ENCODE measurements at regions not wholly inside any gene's neighbourhood (a gene's known extent, or its start where the extent isn't known, plus 50 kb on each side); places are given as distances from the start of the nearest gene placed in this dataset.
"Not testable (repeated sequence)": the region's sequence is repeated elsewhere in the genome, so short reads cannot be mapped to it uniquely, and the experiment has no call there.

DNA sequence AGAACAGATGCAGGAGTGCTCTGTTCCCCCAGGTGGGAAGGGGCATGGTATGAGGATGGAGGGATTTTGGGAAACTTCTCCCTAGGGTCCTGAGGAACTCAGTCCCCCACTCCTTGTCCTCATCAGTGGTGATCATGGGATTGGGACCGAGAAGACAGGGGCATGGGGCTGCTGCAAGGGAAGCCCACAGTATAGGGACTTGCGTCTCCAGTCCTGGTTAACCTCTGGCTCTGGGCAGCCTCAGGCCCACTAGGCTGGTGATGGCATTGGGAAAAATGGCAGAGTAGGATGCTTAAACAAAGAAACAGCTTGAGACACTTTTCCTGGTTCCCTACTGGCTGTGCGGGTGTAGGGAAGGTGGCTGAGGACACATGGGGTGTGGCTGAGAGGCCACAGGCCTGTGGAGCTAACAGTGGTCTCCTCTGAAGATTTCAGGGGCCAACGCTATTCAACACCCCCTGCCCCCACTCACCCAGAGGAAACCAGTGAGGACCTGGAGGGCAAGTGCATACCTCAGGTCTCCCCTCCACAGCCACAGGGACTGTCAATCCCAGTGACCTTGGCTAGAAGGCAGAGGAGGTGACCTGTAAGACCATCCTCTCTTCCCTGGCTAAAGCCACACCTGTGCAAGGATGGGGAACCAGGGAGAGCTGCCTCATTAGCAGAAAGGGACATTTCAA lies 261.3 kb downstream of the CCSER2 start:
- Histone ChIP-seq H3K4me1 (ENCODE audit: insufficient read depth, low read length) (no peaks in the 10 kb centered on the region), H3K36me3 (ENCODE audit: insufficient read depth, low read length) (no peaks in the 10 kb centered on the region), H3K27ac (ENCODE audit: low read depth, low read length) (no peak overlapping the region), H3K9me3 (ENCODE audit: control insufficient read depth in 1 of 2, low read length in 2 of 2) (no peaks in the 10 kb centered on the region), H3K27me3 (ENCODE audit: insufficient read depth, low read length) (no peaks in the 10 kb centered on the region), H3K4me3 (ENCODE audit: low read length in 2 of 2) (no peak overlapping the region)
- ChIA-PET CTCF (ENCODE audit: partially characterized antibody) (no interaction called here), POLR2A (ENCODE audit: partially characterized antibody) (no interaction called here)
- DNase-seq, result no peak
- Mint-ChIP-seq H3K9me3 (no peaks in the 10 kb centered on the region), H3K4me3 (no peak overlapping the region), H3K27me3 (peaks cover 6 to 14% of the 10 kb centered on the region in 2 donors), H3K36me3 (no peaks in the 10 kb centered on the region), H3K27ac (no peak overlapping the region), H3K4me1 (no peaks in the 10 kb centered on the region)
- intact Hi-C loops (cut with micrococcal nuclease), result no loop called here

GRCh38 chr10:84590327-84591193 lies 262.2 kb downstream of the CCSER2 start:
- no peak for DNase-seq
- Histone ChIP-seq H3K9me3 (ENCODE audit: control insufficient read depth in 1 of 2, low read length in 2 of 2) (no peaks in the 10 kb centered on the region), H3K36me3 (ENCODE audit: insufficient read depth, low read length) (no peaks in the 10 kb centered on the region), H3K27me3 (ENCODE audit: insufficient read depth, low read length) (no peaks in the 10 kb centered on the region), H3K4me3 (ENCODE audit: low read length in 2 of 2) (no peak overlapping the region), H3K27ac (ENCODE audit: low read depth, low read length) (no peak overlapping the region), H3K4me1 (ENCODE audit: insufficient read depth, low read length) (no peaks in the 10 kb centered on the region)
- CTCF ChIA-PET (ENCODE audit: partially characterized antibody), result no interaction called here
- POLR2A ChIA-PET (ENCODE audit: partially characterized antibody), result no interaction called here
- no peaks in the 10 kb centered on the region for H3K9me3 Mint-ChIP-seq
- H3K27me3 Mint-ChIP-seq, result peaks cover 4 to 19% of the 10 kb centered on the region in 2 donors
- no peaks in the 10 kb centered on the region for H3K36me3 Mint-ChIP-seq
- no peak overlapping the region for H3K27ac Mint-ChIP-seq
- no peak overlapping the region for H3K4me3 Mint-ChIP-seq
- intact Hi-C loops (cut with micrococcal nuclease), result no loop called here
- H3K4me1 Mint-ChIP-seq, result no peaks in the 10 kb centered on the region

DNA sequence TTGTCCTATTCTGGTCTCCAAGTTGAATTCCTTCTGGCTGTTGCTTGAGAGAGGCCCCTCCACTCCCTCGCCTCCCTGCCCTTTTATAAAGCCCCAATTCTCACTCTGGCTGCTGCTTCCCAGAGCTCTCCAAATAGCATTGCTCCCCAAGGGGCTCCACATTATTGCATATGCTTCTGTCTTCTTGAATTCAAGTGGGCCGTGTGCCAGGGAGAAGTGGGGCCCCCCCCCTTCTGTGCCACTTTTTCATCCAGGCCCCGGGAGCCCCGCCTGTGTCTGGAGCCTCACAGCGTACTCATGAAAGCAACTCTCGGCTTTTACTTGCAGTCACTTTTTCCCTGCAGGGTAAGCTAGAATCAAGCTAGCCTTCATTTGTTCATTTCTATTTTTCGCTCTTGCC lies 265.1 kb downstream of the CCSER2 start:
- no peaks in the 10 kb centered on the region for H3K27me3 ChIP-seq (ENCODE audit: insufficient read depth, low read length)
- H3K27ac ChIP-seq (ENCODE audit: low read depth, low read length), result no peak overlapping the region
- H3K4me3 ChIP-seq (ENCODE audit: low read length in 2 of 2), result no peak overlapping the region
- no peaks in the 10 kb centered on the region for H3K4me1 ChIP-seq (ENCODE audit: insufficient read depth, low read length)
- ChIA-PET CTCF (ENCODE audit: partially characterized antibody) (no interaction called here), POLR2A (ENCODE audit: partially characterized antibody) (no interaction called here)
- Mint-ChIP-seq H3K9me3 (peaks cover 0 to 3% (median 0%) of the 10 kb centered on the region in 8 donors), H3K4me1 (no peaks in the 10 kb centered on the region), H3K27me3 (peaks cover 6 to 25% of the 10 kb centered on the region in 2 donors), H3K4me3 (no peak overlapping the region), H3K36me3 (no peaks in the 10 kb centered on the region), H3K27ac (no peak overlapping the region)
- no peaks in the 10 kb centered on the region for H3K9me3 ChIP-seq (ENCODE audit: control insufficient read depth in 1 of 2, low read length in 2 of 2)
- no peak for DNase-seq
- no peaks in the 10 kb centered on the region for H3K36me3 ChIP-seq (ENCODE audit: insufficient read depth, low read length)
- intact Hi-C loops (cut with micrococcal nuclease), result no loop called here

DNA sequence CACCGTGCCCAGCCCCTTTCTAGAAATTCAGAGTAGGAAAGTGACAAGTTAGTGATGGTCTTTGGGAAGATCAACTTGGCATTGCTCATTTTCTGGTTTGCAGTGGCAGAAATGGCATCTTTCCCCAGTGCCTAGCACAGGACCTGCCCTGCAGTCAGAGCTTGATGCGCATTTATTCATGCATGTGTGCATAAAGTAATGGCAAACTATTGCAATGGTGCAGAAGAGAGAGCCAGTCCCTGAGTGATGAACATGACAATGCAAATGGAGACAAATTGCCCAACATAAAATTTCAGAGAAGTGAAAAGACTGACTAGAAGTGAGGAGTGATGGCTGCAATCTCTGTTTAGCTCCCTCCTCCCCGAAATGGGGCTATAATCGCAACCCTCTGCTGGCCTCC lies 268.2 kb downstream of the CCSER2 start:
- H3K36me3 ChIP-seq (ENCODE audit: insufficient read depth, low read length), result no peaks in the 10 kb centered on the region
- H3K9me3 Mint-ChIP-seq, result peaks cover 0 to 5% (median 0%) of the 10 kb centered on the region in 8 donors
- H3K27me3 Mint-ChIP-seq, result peaks cover 4 to 19% of the 10 kb centered on the region in 2 donors
- no peaks in the 10 kb centered on the region for H3K27me3 ChIP-seq (ENCODE audit: insufficient read depth, low read length)
- H3K27ac ChIP-seq (ENCODE audit: low read depth, low read length), result no peak overlapping the region
- no peak for DNase-seq
- POLR2A ChIA-PET (ENCODE audit: partially characterized antibody), result no interaction called here
- no peaks in the 10 kb centered on the region for H3K4me1 Mint-ChIP-seq
- no peak overlapping the region for H3K27ac Mint-ChIP-seq
- no peaks in the 10 kb centered on the region for H3K9me3 ChIP-seq (ENCODE audit: control insufficient read depth in 1 of 2, low read length in 2 of 2)
- H3K4me3 Mint-ChIP-seq, result no peak overlapping the region
- H3K4me1 ChIP-seq (ENCODE audit: insufficient read depth, low read length), result no peaks in the 10 kb centered on the region
- H3K36me3 Mint-ChIP-seq, result no peaks in the 10 kb centered on the region
- no peak overlapping the region for H3K4me3 ChIP-seq (ENCODE audit: low read length in 2 of 2)
- intact Hi-C loops (cut with micrococcal nuclease), result no loop called here
- CTCF ChIA-PET (ENCODE audit: partially characterized antibody), result no interaction called here

GRCh38 chr10:84599254-84599653 lies 270.9 kb downstream of the CCSER2 start:
- Histone ChIP-seq H3K4me3 (ENCODE audit: low read length in 2 of 2) (no peak overlapping the region), H3K27me3 (ENCODE audit: insufficient read depth, low read length) (no peaks in the 10 kb centered on the region), H3K4me1 (ENCODE audit: insufficient read depth, low read length) (no peaks in the 10 kb centered on the region), H3K27ac (ENCODE audit: low read depth, low read length) (no peak overlapping the region), H3K9me3 (ENCODE audit: control insufficient read depth in 1 of 2, low read length in 2 of 2) (no peaks in the 10 kb centered on the region), H3K36me3 (ENCODE audit: insufficient read depth, low read length) (no peaks in the 10 kb centered on the region)
- CTCF ChIA-PET (ENCODE audit: partially characterized antibody), result no interaction called here
- Mint-ChIP-seq H3K4me3 (no peak overlapping the region), H3K36me3 (no peaks in the 10 kb centered on the region), H3K27me3 (peaks cover 6 to 18% of the 10 kb centered on the region in 2 donors), H3K27ac (peak overlapping the region in 1 of 7 donors; percentile 57), H3K4me1 (no peaks in the 10 kb centered on the region), H3K9me3 (peaks cover 0 to 5% (median 0%) of the 10 kb centered on the region in 8 donors)
- intact Hi-C loops (cut with micrococcal nuclease), result no loop called here
- no peak for DNase-seq
- POLR2A ChIA-PET (ENCODE audit: partially characterized antibody), result no interaction called here

DNA sequence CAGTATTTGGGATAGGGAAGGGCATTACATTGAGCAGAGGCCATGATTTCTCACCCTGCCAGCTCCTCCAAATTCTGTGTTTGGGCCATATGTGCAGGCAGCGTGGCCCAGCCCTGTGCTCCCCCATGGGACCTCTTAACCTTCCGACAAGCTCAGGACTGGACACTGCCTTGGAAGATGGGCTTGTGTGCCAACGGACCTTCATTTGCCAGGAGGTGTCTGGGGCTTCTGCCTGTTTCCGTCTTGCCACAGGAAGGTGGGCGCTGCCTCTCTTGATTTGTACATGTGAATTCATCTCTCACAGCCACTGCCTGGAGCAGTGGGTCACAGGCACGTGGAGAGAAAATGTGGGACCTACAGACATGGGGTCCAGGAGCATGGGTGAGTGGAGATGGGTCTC lies 272.6 kb downstream of the CCSER2 start:
- Mint-ChIP-seq H3K27me3 (peaks cover 7 to 14% of the 10 kb centered on the region in 2 donors), H3K9me3 (peaks cover 0 to 5% (median 0%) of the 10 kb centered on the region in 8 donors), H3K4me1 (no peaks in the 10 kb centered on the region), H3K27ac (no peak overlapping the region), H3K36me3 (no peaks in the 10 kb centered on the region), H3K4me3 (no peak overlapping the region)
- no peaks in the 10 kb centered on the region for H3K9me3 ChIP-seq (ENCODE audit: control insufficient read depth in 1 of 2, low read length in 2 of 2)
- DNase-seq, result no peak
- no peaks in the 10 kb centered on the region for H3K36me3 ChIP-seq (ENCODE audit: insufficient read depth, low read length)
- H3K27me3 ChIP-seq (ENCODE audit: insufficient read depth, low read length), result no peaks in the 10 kb centered on the region
- intact Hi-C loops (cut with micrococcal nuclease), result no loop called here
- no peaks in the 10 kb centered on the region for H3K4me1 ChIP-seq (ENCODE audit: insufficient read depth, low read length)
- ChIA-PET POLR2A (ENCODE audit: partially characterized antibody) (no interaction called here), CTCF (ENCODE audit: partially characterized antibody) (no interaction called here)
- H3K4me3 ChIP-seq (ENCODE audit: low read length in 2 of 2), result no peak overlapping the region
- H3K27ac ChIP-seq (ENCODE audit: low read depth, low read length), result no peak overlapping the region

GRCh38 chr10:84602543-84602942 lies 274.2 kb downstream of the CCSER2 start:
- POLR2A ChIA-PET (ENCODE audit: partially characterized antibody); H3K27me3 ChIP-seq (ENCODE audit: insufficient read depth, low read length); H3K4me1 Mint-ChIP-seq; H3K36me3 ChIP-seq (ENCODE audit: insufficient read depth, low read length); H3K4me3 Mint-ChIP-seq; H3K4me3 ChIP-seq (ENCODE audit: low read length in 2 of 2); H3K9me3 Mint-ChIP-seq; DNase-seq; H3K9me3 ChIP-seq (ENCODE audit: control insufficient read depth in 1 of 2, low read length in 2 of 2); H3K27ac ChIP-seq (ENCODE audit: low read depth, low read length); intact Hi-C loops (cut with micrococcal nuclease); CTCF ChIA-PET (ENCODE audit: partially characterized antibody); H3K27ac Mint-ChIP-seq; H3K4me1 ChIP-seq (ENCODE audit: insufficient read depth, low read length); H3K36me3 Mint-ChIP-seq: not testable (repeated sequence)
- H3K27me3 Mint-ChIP-seq, result peaks cover 5 to 12% of the 10 kb centered on the region in 2 donors

Data from CD4-positive, alpha-beta memory T cell (primary cell).